ENCODE measurements at regions not wholly inside any gene's neighbourhood (a gene's known extent, or its start where the extent isn't known, plus 50 kb on each side); places are given as distances from the start of the nearest gene placed in this dataset.
"Not testable (repeated sequence)": the region's sequence is repeated elsewhere in the genome, so short reads cannot be mapped to it uniquely, and the experiment has no call there.

DNA sequence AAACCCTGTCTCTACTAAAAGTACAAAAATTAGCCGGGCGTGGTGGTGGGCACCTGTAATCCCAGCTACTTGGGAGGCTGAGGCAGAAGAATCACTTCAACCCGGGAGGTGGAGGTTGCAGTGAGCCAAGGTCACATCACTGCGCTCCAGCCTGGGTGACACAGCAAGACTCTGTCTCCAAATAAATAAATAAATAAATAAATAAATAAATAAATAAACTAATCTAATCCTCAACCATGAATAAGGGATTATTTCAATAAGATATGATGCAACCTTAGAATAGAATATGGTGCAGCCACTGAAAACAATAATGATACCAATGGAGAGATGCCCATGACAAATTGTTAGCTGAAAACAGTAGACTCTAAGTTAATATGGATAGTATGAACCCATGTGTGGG lies 270.0 kb downstream of the MEX3B start:
- not testable (repeated sequence) for DNase-seq (ENCODE audit: low spot score)

DNA sequence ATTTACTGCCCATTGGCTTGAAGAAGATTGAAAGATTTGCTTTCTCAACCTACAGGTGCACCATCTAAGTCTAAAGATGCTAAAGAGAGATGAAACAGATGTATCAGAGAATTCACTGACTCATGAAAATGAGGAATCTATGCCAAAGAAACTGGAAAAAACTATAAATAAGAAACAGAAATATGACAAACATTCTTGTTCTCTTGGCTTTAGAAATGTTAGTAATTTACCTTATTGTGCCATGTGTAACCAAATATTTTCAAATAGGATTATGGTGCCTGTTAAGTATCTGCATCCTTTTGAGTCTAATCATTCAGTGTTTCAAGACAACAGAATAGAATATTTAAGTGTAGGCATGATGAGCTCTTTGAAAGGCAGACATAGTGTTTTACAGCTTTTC lies 271.5 kb downstream of the MEX3B start:
- DNase-seq (ENCODE audit: low spot score) = no peak

DNA sequence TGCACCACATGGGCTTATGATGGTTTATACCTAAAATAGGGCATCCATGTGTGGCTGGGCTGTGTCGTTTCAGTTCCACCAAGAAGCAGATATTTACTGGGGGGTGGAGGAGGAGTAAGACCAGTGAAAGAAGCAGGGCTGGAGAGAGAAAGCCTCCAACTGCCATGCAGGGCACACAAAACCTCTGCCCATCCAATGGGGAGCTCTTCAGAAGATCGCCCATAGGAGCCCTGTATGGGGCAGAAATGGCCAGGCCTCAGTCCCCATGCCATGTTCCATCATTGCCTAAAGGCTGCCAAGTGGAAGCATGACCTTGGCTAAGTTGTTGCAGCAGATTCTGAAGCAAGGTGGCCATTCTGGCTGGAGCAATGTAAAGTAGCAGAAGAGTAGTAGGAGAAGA lies 277.0 kb downstream of the MEX3B start:
- DNase-seq (ENCODE audit: low spot score) = no peak

DNA sequence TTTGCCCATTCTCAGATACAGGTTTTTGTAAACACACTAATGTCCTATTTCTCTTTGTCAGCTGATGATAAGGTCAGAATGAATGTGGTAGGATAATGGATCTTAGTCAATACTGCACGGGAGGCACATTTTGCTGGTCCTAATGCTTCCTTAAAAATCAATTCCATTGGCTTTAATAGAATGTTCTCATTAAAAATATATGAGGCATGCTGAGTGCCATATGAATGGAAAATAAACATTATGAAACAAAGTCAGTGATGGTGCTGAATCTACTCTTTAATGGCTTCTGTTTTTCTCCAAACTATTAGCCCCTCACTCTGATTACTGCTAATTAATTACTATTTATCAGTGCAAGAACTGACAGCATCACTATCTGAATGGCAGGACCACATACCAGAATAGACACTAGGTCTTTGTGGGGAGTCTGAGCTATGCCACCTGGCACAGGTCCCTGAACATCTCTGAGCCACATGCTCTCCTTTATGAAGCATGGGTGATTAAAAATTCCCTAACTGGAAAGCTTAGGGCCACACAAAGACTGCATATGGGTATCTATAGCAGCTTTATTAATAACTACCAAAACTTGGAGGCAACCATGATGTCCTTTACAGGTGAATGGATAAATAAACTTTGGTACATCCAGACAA lies 278.9 kb downstream of the MEX3B start:
- DNase-seq (ENCODE audit: low spot score) = no peak

DNA sequence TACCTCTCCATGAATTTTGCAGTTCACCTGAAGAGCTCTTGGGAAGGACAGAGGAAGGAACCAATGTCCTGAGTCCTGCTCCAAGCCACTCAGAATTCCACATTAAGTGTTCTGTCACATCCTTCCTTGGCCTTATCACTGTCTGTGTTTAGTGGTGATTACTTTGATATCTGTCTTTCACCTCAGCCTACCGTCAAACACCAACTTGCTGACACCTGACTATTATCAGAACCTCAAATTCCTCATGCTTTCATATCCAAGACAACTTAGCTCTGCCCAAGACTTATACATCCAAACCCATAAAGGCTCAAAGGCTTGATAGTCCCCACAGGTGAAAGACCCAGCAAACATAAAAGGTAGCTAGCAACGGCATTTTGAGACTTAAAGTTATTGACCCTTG lies 280.0 kb downstream of the MEX3B start:
- DNase-seq (ENCODE audit: low spot score) = no peak

DNA sequence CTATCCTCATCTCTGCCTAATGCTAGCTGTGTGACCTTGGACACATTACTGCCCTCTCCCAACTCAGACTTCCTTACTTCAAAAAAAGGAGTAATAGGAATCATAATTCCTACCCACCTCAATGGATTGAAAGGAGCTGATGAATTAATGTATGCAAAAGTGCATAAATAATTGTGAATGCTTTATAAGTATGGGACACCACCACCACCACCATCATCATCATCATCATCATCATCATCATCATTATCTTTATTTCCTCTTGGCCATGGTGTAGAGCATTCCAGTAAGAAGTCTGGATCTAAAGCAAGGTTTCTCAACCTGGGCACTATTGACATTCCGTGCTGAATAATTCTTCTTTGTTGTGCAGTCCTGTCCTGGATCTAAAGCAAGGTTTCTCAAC lies 282.5 kb downstream of the MEX3B start:
- DNase-seq (ENCODE audit: low spot score) = no peak

DNA sequence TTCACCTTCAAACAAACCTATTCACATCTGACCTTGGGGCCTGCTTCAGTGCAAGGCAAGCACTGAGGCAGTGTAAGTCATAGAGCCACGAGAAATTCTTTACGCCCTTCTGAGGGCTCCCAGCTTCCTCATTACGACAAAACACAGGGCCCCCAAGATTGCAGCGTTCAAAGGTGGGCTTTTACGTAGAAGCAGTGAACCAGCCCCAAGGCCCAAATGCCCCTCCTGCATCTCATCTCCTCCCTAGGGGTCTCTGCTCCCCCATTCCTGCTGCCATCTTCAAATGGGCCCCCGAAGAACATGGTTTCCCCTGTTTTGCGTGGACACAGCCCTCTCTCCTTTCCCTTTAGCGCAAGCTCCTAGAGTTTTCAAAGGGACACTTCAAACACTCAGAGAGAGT lies 285.1 kb downstream of the MEX3B start:
- DNase-seq (ENCODE audit: low spot score) = no peak

DNA sequence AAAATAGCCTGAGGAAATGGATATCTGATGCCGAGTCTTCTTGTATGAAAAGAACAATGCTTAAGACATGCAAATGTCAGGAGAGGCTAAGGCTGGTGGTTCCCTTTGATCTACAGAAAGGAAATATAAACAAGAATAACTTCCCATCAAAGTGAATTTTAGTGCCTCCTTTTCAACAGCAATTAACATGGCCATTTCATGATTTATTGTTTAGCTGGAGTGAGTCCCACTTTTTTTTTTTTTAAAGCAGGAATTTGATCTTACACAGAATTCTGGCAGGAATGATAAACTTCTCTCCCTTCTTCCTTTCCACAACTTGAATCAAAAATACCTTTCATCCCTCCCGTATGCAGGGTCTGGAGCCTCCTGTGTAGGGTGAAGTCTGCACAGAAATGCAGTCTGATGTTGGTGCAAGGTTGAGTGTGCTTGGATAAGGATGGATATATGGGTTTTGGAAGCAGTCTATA lies 287.0 kb downstream of the MEX3B start:
- no peak for DNase-seq (ENCODE audit: low spot score)

DNA sequence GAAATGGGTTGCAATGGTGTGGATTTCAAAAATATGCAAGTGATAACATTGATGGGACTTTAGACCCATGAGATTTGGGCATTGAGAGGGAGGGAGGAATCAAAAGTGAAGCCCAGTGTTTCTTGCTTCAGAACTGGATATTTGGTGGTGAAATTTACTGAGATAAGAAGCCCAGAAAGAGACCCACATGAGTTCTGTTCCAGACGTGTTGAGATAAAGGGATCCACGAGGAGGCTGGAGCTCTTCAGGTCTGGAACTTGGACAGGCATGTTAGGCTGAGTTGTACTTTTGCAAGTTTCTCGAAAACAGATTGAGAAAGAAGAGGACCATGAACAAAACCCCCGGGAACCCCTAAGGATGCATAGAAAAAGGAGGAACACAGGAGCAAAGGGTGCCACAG lies 290.2 kb downstream of the MEX3B start:
- no peak for DNase-seq (ENCODE audit: low spot score)

DNA sequence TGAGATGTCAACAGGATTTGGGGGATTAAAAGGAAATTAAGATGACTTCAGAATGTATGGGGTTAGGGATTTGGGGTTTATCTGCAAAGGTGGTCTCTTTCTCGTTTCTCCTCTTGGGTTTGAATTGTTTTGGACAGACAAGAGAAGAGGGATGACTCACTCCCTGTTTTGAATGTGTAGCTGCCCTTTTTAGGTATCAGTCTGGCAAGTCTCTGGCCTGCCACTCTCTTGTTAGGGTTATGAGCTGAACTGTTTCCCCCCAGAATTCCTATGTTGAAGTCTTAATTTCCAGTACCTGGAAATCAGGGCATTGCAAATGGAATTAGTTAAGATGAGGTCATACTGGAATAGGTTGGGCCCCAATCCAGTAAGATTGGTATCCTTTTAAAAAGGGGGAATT lies 291.7 kb downstream of the MEX3B start:
- no peak for DNase-seq (ENCODE audit: low spot score)

DNA sequence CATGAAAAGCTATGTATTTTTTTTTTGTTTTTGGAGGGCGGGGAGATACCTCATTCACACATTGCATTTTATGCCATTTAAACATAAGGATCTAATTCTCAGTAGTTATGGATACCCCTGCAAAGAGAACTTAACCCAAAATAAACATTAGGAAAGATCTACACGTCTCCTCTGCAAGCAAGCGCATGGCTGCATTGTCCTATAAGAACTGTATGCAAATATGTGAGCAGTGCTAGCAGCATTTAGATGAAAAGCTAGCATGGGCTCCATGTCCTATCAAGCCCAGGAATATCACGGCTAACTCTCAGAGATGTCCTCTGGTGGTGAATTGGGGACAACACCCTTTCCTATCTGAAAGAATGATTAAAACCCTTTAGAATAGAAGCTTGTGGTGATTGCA lies 292.8 kb downstream of the MEX3B start:
- DNase-seq (ENCODE audit: low spot score) = no peak

DNA sequence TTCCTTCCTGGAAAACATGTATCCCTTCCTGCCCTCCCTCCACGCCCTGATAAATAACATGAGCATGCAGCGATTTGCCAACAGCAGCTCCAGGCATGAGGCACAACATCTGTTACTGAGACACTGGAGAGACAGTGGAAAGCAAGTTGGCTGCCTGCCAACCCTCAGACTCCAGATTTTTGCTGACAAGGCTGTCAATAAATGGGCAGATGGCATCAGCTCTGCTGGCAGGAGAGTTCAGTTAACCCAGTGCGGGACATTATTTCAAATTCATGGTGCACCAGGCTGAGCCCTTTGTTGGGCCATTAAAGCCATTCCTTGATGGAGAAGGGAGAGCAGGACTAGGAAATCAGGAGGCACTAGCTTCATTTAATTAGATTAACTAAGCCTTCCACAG lies 293.3 kb downstream of the MEX3B start:
- peak; percentile 13 for DNase-seq (ENCODE audit: low spot score)

DNA sequence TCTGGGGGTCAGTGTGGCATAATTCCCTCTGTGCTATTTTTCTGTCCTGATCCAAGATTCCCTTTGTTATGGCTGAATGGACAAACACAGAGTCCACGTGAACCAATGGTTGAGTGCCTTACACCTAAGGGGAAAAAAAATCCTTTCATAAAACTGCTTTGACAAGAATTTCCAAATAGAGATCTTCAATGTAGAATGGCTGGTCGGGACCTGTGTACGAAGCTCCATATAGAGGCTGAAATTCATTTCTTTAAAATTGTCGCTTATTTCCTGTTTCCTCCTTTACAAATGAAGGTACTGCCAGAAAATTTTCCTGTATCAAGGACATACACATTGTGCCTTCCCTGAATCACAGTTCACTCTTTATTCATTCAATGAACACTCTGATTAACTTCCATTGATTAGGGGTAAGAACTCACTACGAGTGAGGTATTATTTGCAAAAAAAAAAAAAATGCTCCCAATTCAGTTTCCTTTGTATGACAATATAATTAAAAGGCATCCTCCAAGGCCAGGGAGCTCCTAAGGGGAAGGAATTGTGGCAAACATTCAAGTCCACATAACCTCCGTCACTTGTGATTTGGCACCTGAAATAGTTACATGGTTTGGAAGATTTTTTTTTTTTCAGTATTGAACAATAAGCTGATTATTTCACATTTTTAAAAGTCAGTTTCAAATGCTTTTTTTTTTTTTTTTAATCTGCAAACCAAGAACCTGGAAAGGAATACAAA lies 293.8 kb downstream of the MEX3B start:
- no peak for DNase-seq (ENCODE audit: low spot score)

DNA sequence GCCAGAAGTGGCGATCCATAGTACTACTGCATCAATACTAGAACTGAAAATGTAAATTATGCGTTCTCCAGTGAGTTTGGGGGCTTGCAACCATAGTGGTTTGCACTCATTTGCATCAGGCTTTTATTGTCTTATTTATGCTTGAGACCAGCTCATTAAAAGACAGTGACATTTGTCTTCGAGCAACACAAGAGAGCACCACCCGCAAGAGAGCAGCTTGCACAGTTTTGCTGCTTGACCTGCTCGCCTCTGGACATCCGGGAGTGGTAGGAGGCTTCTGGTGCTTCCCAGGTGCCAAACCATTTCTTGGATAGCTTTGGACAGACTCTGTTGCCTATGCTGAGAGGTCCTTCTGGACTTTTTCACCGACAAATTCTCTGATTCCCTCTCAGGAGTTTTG lies 294.6 kb downstream of the MEX3B start:
- DNase-seq (ENCODE audit: low spot score) = no peak

DNA sequence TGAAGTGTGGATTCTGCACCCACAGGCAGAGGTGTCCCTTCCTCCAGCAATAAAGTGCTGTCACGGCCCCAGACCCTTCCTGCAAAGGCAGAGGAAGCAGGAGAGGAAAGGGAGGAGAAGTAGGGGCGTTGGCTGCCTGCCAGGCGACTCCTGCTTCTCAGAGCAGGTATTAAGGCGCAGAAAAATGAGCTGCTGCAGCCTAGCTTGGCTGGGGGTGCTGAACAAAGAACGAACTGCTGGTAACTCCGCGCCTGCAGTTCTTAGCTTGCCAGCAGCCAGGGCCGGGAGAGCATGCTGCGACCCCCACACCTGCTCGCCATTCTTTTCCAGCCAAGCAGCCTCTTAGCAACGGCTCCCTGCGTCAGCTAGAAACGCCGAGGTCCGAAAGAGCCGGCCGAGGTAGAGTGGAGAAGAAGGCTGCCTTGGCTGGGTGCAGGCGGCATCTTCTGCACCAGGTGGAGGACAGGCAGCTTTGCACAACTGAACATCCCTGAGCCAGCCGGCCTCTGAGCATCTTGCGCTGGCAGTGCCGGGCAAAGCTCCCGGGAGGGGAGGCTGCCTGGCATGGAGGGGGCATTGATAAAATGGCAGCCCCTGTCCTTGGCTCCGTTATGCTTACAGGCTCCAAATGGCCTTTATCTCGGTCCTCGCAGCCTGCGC lies 296.0 kb downstream of the MEX3B start:
- DNase-seq (ENCODE audit: low spot score) = no peak

DNA sequence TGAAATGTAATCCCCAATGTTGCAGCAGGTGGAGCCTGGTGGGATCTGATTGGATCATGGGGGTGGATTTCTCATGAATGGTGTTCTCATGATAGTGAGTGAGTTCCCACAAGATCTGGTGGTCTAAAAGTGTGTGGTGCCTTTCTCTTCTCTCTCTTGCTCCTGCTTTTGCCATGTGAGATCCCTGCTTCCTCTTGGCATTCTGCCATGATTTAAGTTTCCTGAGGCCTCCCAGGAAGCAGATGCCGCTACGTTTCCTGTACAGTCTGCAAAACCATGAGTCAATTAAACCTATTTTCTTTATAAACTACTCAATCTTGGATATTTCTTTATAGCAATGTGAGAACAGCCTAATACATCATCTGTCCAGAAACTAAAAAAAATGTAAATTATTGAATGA lies 298.3 kb downstream of the MEX3B start:
- no peak for DNase-seq (ENCODE audit: low spot score)

DNA sequence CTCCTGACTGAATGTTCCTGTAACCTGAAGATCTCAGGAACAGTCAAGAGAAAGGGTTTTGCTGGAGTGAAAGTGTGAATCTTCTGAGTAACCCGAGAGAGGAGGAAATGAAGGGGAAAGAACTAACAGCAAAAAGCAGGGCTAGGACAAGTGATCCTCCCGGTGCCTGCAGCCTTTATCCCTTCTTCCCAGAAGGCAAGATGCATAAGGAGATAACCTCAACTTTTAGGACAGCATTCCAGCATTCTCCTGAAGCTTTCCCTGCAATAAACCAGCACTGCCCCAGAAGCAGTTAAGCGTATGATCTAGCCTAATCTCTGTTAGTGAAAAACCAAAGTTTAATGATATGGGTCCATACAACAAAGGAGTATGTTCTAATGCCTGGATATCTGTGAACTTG lies 298.8 kb downstream of the MEX3B start:
- DNase-seq (ENCODE audit: low spot score) = no peak

DNA sequence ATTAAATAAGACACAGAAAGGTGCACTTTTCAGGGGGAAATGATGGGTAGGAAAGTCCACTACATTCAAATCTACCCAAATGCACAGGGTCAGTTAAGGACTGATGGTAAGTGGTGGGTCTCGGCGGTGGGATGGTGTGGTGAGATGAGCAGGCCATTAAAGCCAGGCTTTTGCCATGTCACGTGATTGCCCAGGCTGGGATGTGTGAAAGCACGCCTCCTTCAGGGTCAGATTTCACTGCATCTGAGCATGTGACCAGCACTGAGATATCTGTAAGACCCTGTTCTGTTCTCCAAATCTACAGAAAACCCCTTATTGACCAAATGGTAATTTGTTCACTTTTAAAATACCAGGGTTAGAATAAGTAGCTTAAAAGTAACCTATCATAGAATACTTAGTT lies 301.5 kb downstream of the MEX3B start:
- DNase-seq (ENCODE audit: low spot score) = no peak

DNA sequence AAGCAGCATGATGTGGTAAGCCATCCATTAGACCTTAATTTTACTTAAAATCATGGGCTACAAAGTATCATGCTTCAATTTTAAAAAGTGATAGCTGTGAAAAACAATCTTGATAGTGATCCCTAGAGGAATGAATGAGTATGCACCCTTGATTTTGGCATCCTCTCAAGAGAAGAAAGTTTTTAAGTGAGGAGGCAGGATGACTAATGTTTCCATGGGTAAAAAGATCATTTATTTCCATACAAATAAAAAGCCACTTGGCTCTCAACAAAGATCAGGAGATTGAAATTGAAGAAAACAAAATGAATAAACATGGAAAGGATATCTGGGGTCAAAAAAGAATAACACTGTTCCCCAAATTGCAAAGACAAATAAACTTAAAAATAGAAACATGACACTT lies 305.4 kb downstream of the MEX3B start:
- no peak for DNase-seq (ENCODE audit: low spot score)

DNA sequence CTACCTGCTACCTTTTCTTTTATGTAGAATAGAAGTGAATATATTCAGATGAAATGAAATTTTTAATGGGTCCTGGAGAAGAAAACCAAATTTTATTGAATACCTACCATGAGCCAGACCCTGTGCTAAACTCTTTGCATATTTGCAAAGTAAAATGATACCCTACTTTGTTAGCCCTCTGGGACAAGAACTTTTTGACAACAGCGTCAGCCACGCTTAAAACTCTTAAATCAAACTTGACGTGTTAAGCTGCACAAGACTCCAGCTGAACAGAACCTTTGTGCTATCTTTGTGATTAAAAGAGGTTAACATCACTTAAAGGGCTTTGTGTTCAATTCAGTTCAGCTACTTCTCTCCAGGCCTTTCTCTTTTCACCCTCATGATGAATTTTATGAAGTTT lies 316.5 kb downstream of the MEX3B start:
- DNase-seq (ENCODE audit: low spot score) = no peak

DNA sequence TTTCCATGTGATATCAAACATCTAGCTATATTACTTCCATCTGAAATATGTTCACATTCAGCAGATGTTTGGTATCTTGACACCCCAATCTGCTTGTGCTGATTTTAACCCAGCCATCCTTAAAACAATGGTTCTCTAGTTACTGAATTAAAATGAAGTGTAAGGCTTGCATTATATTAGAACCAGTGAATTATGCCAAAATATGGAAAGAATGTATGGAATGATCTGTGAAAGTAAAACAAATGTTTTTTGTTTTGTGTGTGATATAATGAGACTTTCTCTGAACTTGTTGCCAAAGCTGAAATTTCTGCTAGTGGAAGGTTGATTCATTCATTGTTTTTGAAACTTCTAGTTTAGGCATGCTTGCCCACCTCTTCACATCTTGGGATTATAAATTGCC lies 317.1 kb downstream of the MEX3B start:
- no peak for DNase-seq (ENCODE audit: low spot score)

DNA sequence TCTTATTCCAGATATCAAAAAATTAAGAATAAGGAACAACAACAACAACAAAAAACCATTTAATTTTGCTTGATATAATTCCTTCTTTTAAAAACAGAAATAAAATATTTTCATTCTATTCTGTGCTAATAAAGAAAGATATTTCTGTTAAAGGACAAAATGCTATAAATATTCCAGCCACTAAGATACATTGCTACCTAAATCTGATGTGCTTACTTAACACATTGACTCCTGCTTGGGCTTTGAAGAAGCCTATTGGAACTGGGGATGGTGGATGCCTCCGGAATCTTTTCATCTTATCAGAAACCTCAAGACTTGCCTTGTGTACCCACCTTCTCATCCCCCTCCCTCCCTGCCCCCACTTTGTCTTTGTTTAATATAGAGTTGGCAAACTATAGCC lies 320.2 kb downstream of the MEX3B start:
- DNase-seq (ENCODE audit: low spot score) = no peak

DNA sequence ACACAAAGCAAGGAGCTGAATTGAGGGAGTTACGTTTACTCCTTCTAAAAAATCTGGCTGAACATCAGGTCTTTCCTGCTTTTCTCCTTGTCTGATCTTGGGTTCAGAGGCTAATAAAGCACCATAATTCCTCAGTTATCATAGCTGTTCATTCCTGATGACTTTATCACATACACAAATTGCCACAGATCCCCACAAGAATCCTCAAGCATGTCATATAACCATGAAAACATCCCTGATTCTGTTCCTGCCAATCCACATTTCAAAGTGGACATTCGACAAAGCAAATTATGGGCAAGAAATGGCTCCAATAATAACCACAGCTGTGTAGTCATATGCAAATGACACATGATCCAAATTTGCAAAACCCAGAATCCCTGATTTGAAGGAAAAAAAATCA lies 321.3 kb downstream of the MEX3B start:
- DNase-seq (ENCODE audit: low spot score) = no peak

DNA sequence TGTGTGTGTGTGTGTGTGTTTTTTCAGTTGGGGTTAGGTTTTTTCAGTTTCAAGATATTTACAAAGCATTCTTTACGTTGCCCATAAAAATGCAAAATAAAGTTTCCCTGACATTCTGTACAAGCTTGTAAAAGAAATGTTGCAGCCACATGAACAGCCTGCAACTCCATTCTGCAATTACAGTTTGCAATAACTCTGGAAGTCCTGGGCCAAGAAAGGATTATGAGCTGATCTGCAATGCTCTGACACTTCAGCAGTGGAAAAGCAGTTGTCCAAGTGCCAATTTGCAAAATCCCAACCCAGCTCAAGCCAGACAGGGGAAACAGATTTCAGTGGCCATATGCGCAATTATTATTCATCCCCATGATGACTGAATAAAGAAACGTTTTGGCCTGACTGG lies 322.1 kb downstream of the MEX3B start:
- no peak for DNase-seq (ENCODE audit: low spot score)
